Loucy (cell line): ENCODE measurements at regions not wholly inside any gene's neighbourhood (a gene's known extent, or its start where the extent isn't known, plus 50 kb on each side); places are given as distances from the start of the nearest gene placed in this dataset.

Source experiments
- H2AFZ ChIP-seq: fragments of 200-600 bp; sonication (generic); 2 replicates; pipeline ENCODE4 v1.6.0; 2016; ENCODE audit warnings: antibody characterized with exemption, mild to moderate bottlenecking, low read length, moderate library complexity
- H3F3A ChIP-seq: fragments of 200-600 bp; 2 replicates; pipeline ENCODE4 v1.6.0; 2016; ENCODE audit warnings: antibody characterized with exemption, low read depth, mild to moderate bottlenecking
- H3K27me3 ChIP-seq: fragments of 200-600 bp; sonication (generic); 2 replicates; pipeline ENCODE4 v1.6.1; 2014; ENCODE audit warnings: low read length, mild to moderate bottlenecking; ENCODE audit not compliant: insufficient read depth, poor library complexity, severe bottlenecking
- H3K36me3 ChIP-seq: fragments of 200-600 bp; sonication (generic); 2 replicates; pipeline ENCODE4 v1.6.1; 2016; ENCODE audit warnings: low read length; ENCODE audit not compliant: insufficient read depth
- H3K4me1 ChIP-seq: fragments of 200-600 bp; sonication (generic); 2 replicates; pipeline ENCODE4 v1.5.1; 2014; ENCODE audit warnings: low read length, mild to moderate bottlenecking; ENCODE audit not compliant: insufficient read depth, poor library complexity, severe bottlenecking
- H3K4me2 ChIP-seq: fragments of 200-600 bp; sonication (generic); 2 replicates; pipeline ENCODE4 v1.6.0; 2014; ENCODE audit warnings: antibody characterized with exemption, low read length, low read depth, mild to moderate bottlenecking; ENCODE audit not compliant: poor library complexity, severe bottlenecking
- H3K4me3 ChIP-seq: fragments of 200-600 bp; sonication (generic); 2 replicates; pipeline ENCODE4 v1.5.1; 2014; ENCODE audit warnings: low read length, mild to moderate bottlenecking, mixed read lengths; ENCODE audit not compliant: poor library complexity, severe bottlenecking
- H3K79me2 ChIP-seq: fragments of 200-600 bp; sonication (generic); 2 replicates; pipeline ENCODE4 v1.6.1; 2014; ENCODE audit warnings: low read length; ENCODE audit not compliant: insufficient read depth
- H3K9ac ChIP-seq: fragments of 200-600 bp; sonication (generic); 2 replicates; pipeline ENCODE4 v1.6.0; 2014; ENCODE audit warnings: mild to moderate bottlenecking, low read depth, low read length, moderate library complexity; ENCODE audit not compliant: poor library complexity, severe bottlenecking
- H3K9me2 ChIP-seq: fragments of 200-600 bp; sonication (generic); replicated peaks from 2 replicates; pipeline ENCODE4 v1.6.1; 2016; ENCODE audit warnings: low read depth, low read length, mixed read lengths
- H3K9me3 ChIP-seq: fragments of 200-600 bp; sonication (generic); 2 replicates; pipeline ENCODE4 v1.6.1; 2014; ENCODE audit warnings: mild to moderate bottlenecking, antibody characterized with exemption, low read length, low read depth; ENCODE audit not compliant: insufficient read depth
- H4K20me1 ChIP-seq: fragments of 200-600 bp; sonication (generic); 2 replicates; pipeline ENCODE4 v1.6.0; 2014; ENCODE audit warnings: antibody characterized with exemption, low read length, mild to moderate bottlenecking; ENCODE audit not compliant: insufficient read depth, poor library complexity, severe bottlenecking
- EZH2phosphoT487 ChIP-seq: fragments of 200-600 bp; IDR thresholded peaks from 2 replicates; pipeline ENCODE4 v1.6.1; 2018; ENCODE audit warnings: antibody characterized with exemption, mild to moderate bottlenecking, moderate library complexity, borderline replicate concordance
- TF ChIP-seq, protein P1 (sequence below): fragments of 200-600 bp; sonication (generic); conservative IDR thresholded peaks from 2 replicates; pipeline ENCODE4 v1.5.1; 2014; ENCODE audit warnings: mild to moderate bottlenecking, antibody characterized with exemption, low read length

DNA sequence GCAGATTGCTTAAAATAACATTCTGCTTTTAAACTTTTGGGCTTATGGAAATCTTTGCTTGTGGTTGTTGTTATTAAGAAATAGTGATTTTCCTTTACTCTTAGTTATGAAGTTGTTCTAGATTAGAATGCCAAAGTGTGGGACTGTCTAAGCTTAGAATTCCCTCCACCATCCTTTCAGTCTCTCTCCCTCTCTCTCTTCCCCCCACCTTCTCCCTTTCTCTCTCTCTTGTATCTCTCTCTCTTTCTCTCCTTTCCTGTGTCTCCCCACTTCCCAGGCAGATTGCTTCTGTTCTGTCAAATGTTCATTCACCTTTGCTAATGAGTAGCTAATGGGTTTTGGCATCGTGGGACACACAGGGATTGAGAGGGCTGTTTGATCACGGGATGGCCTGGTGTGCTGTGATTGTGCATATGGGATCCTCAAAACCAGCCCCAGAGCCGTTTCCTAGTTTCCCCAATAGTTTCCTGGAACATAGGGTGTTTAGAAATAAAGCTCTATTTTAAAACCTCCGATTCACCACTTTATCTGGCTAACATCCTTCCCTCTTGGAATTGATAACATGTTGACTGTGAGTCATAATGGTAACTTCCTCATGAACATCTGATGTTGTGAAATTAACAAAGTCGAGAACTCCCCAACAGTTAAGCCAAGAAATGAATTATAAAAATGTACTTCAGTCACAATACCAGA lies 502.6 kb downstream of the TMEM114 start:
- no peaks in the 10 kb centered on the region for H3K36me3 ChIP-seq
- no peaks in the 10 kb centered on the region for H3F3A ChIP-seq
- no peak overlapping the region for H3K4me2 ChIP-seq
- H4K20me1 ChIP-seq = no peaks in the 10 kb centered on the region
- no peak for TF ChIP-seq EZH2phosphoT487
- TF ChIP-seq, protein P1, sequence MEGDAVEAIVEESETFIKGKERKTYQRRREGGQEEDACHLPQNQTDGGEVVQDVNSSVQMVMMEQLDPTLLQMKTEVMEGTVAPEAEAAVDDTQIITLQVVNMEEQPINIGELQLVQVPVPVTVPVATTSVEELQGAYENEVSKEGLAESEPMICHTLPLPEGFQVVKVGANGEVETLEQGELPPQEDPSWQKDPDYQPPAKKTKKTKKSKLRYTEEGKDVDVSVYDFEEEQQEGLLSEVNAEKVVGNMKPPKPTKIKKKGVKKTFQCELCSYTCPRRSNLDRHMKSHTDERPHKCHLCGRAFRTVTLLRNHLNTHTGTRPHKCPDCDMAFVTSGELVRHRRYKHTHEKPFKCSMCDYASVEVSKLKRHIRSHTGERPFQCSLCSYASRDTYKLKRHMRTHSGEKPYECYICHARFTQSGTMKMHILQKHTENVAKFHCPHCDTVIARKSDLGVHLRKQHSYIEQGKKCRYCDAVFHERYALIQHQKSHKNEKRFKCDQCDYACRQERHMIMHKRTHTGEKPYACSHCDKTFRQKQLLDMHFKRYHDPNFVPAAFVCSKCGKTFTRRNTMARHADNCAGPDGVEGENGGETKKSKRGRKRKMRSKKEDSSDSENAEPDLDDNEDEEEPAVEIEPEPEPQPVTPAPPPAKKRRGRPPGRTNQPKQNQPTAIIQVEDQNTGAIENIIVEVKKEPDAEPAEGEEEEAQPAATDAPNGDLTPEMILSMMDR = no peak
- H3K9me2 ChIP-seq = no peaks in the 10 kb centered on the region
- H3K27me3 ChIP-seq = no peaks in the 10 kb centered on the region
- H3K4me3 ChIP-seq = no peak overlapping the region
- H2AFZ ChIP-seq = no peak overlapping the region
- H3K9ac ChIP-seq = no peak overlapping the region
- H3K4me1 ChIP-seq = no peaks in the 10 kb centered on the region
- no peaks in the 10 kb centered on the region for H3K79me2 ChIP-seq
- no peaks in the 10 kb centered on the region for H3K9me3 ChIP-seq

DNA sequence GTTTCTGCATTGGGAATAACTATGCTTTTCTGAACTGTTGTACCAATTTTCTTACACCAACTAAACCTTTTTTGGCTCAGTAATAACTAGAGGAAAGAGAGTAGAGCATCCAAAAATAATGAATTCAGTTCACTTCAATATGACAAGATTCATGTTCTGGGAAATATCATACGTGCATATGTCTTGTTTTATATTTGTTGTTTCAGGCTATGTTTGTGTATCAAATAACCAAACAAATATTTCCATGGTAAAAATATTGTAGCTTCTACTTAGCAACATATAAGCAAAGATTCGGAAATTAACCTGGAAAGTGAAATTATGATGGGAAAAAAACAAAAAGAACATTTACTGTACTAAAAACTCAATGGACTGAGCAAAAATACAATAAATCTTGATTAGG lies 503.2 kb downstream of the TMEM114 start:
- H3K4me1 ChIP-seq = no peaks in the 10 kb centered on the region
- no peak overlapping the region for H3K9ac ChIP-seq
- H3K4me2 ChIP-seq = no peak overlapping the region
- H3F3A ChIP-seq = no peaks in the 10 kb centered on the region
- H2AFZ ChIP-seq = no peak overlapping the region
- H3K4me3 ChIP-seq = no peak overlapping the region
- no peaks in the 10 kb centered on the region for H3K27me3 ChIP-seq
- H3K36me3 ChIP-seq = no peaks in the 10 kb centered on the region
- no peaks in the 10 kb centered on the region for H3K79me2 ChIP-seq
- no peaks in the 10 kb centered on the region for H4K20me1 ChIP-seq
- no peaks in the 10 kb centered on the region for H3K9me3 ChIP-seq
- TF ChIP-seq EZH2phosphoT487 = no peak
- TF ChIP-seq, protein P1 = no peak
- no peaks in the 10 kb centered on the region for H3K9me2 ChIP-seq

DNA sequence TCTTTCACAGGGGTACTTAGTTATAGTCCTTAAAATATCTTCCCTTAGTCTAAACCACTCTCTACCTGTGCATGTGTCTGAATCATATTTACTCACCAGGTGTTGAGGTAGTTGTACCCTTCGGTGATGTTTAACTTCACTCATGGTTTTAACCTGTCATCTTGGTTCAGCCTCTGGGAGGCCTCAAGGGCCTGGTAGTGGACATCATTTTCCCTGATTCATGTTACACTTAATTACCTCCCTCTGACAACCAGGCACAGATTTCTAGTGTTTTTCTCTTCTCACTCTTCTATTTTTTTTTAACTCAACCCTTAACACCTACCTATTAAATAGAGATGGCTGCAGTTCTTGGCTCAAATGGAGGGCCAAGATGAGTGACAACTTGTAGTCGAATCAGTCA lies 505.4 kb downstream of the TMEM114 start:
- H3F3A ChIP-seq = no peaks in the 10 kb centered on the region
- H4K20me1 ChIP-seq = no peaks in the 10 kb centered on the region
- no peaks in the 10 kb centered on the region for H3K27me3 ChIP-seq
- H3K4me1 ChIP-seq = no peaks in the 10 kb centered on the region
- H3K9me2 ChIP-seq = no peaks in the 10 kb centered on the region
- no peak overlapping the region for H2AFZ ChIP-seq
- H3K4me2 ChIP-seq = no peak overlapping the region
- no peak overlapping the region for H3K9ac ChIP-seq
- TF ChIP-seq, protein P1 = no peak
- TF ChIP-seq EZH2phosphoT487 = no peak
- H3K36me3 ChIP-seq = no peaks in the 10 kb centered on the region
- no peak overlapping the region for H3K4me3 ChIP-seq
- H3K9me3 ChIP-seq = no peaks in the 10 kb centered on the region
- no peaks in the 10 kb centered on the region for H3K79me2 ChIP-seq
